HG03159 (cell line): ENCODE measurements at regions not wholly inside any gene's neighbourhood (a gene's known extent, or its start where the extent isn't known, plus 50 kb on each side); places are given as distances from the start of the nearest gene placed in this dataset.
"Not testable (repeated sequence)": the region's sequence is repeated elsewhere in the genome, so short reads cannot be mapped to it uniquely, and the experiment has no call there.

Experiments
- ATAC-seq: cut with Tn5 transposase; IDR thresholded peaks from one replicate; pipeline ENCODE4 v1.9.1; 2021; ENCODE audit warnings: mild to moderate bottlenecking, moderate library complexity; ENCODE audit not compliant: unreplicated experiment

GRCh38 chr10:64374346-64374745 is 853.1 kb downstream of the REEP3 start:
- ATAC-seq, result no peak

- no peak for ATAC-seq
These were observed 855.0 kb downstream of the REEP3 start for GRCh38 chr10:64376167-64376566.

GRCh38 chr10:64379898-64380297 is 858.7 kb downstream of the REEP3 start:
- no peak for ATAC-seq

DNA sequence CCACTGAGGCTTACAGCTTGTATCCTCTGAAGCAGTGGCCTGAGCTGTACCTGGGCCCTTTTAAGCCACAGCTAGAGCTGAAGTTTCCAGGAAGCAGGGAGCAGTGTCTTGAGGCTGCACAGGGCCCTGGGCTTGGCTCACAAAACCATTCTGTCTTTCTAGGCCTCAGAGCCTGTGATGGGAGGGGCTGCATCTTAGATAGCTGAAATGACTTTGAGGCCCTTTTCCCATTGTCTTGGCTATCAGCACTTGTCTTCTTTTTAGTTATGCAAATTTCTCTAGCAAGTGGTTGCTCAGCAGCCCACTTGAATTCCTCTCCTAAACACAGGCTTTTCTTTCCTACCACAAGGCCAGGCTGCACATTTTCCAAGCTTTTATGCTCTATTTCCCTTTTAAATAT is 864.2 kb downstream of the REEP3 start:
- ATAC-seq, result no peak

GRCh38 chr10:64394744-64395143 is 873.5 kb downstream of the REEP3 start:
- ATAC-seq, result no peak

DNA sequence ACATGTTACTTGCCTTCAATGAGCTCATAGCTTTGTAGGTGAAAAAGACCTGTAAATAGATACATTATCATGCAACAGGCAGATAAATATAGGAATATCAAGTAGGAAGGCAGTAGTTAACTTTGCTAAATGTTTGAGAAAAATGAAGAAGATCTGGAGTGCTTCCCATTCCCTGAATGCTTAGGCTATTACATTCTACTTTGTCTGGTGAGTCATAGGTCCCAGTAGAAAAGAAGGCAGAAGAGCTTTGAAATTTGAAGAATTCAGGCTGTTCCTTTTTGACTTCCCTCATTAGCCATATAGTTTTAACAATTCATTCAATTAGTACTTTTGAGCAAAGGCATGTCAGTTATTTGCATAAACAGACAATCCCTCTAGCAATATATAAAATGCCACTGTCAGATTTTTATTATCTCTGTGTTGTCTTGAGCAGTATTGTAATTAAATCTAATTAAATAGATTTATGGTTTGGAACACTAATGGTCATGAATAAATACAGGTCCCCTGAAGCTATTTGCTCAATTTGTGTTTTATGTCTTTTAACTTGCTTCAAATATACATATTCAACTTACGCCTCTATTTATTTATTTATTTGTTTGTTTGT is 875.0 kb downstream of the REEP3 start:
- no peak for ATAC-seq

- ATAC-seq, result no peak
These were observed 875.9 kb downstream of the REEP3 start for GRCh38 chr10:64397125-64397524.

DNA sequence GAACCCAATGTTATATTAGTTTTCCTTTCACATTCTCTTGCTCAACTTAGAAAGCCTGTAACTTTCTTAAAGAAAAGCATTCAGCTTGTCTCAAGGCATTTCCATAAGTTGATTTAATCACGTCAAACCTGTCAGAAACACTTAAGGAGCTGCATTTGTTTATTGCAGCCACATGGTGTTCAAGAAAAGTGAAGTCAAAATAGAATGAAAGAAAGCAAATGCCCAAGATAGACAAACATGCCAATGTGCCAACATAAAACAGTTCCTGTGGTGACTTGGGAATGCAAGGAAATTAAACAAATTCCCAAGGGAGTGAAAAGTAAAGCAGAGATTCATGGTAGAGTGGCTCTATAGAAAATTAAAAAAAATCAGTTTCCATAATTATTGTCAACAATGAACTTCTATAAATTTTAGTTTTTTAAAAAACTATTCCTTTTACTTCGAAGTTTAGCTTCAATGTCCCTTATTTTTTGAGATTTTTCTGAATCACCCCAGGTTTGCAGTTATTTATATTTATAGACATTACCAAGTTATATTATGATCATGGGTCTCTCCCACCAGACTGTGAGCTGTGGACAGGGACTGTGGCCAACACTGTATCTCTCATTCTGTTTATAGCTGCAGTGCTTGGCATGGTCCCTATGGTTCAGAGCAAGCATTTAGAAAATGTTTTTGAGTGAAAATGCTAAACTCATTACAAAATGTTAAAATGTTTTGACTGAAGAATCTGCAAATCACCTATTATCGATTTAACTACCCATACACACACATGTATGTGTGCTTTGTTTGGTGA is 887.4 kb downstream of the REEP3 start:
- ATAC-seq, result no peak

DNA sequence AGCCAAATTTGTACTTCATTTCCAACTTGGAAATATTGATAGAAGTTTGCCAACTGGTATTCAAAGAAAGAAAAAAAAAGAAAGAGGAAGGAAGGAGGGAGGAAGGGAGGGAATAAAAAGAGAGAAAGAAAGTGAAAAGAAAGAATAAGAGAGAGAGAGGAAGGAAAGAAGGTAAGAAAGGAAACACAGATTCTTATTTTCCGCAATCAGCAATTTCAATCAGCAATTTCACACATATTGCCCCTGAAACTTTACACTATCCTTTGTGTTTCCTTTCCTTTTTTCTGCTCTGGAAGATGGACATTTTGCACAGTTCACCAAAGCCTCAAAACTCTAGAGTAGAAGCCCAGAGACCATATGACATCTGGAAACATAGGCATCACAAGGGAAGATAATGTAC is 888.1 kb downstream of the REEP3 start:
- no peak for ATAC-seq

- ATAC-seq, result no peak
These were observed 894.8 kb downstream of the REEP3 start for GRCh38 chr10:64416011-64416410.

GRCh38 chr10:64419461-64419860 is 898.3 kb downstream of the REEP3 start:
- no peak for ATAC-seq

DNA sequence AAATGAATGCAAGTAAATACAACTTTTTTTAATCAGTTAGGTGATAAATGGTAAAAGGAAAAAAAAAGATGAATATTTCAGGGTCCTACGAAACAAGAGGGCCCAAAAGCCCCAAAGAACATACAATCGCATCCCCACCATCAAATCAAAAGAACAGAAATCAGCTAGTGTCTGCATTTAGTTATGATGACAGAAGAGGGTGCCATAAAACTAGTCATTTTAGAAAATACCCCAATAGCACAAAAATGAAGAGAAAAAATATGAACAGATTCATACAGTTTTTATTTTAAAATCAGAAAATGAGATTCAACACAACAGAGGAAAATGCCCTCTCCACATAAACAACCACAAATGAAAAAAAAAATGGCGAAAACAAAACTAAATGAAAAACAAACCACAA is 905.5 kb downstream of the REEP3 start:
- no peak for ATAC-seq

DNA sequence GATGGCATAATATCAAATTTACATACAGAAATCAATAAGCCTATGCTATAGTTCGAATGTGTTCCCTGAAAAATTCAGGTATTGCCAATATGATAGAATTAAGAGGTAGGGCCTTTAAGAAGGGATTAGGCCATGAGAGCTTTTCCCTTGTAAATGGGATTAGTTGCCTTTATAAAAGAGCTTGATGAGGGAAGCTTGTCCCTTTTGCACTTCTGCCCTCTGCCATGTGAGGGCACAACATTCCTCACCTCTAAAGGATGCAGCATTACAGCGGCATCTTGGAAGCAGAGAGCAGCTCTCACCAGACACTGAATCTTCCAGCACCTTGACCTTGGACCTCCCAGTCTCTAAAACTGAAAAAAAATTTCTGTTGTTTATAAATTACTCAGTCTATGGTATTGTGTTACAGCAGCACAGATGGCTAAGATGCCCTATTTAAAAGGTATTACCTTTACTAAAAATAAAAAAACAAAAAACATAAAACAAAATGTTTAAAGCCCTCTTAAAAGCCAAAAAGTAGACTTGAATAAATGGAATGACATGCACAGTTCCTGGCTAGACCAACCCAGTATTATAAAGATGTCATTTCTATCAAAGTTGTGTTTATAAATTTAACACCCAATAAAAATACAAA is 909.6 kb downstream of the REEP3 start:
- no peak for ATAC-seq

GRCh38 chr10:64441872-64442271 is 920.7 kb downstream of the REEP3 start:
- ATAC-seq, result not testable (repeated sequence)

DNA sequence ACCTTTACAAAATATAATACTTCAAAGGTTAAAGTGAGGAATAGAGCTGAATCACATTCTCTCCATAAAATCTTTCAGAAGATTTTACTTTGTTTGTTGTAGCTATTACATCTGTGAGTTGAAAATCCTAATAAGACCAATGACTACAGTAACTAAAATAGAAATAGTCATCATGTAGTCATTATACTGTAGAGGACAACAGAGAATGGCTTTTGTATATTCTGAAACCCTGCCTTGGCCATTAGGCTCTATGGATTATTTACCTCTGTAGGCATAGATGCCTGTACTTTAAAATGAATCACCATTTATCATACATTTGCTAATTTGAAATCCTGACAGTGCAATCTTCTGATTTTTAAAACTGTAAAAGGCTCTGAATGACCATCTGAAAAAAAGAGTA is 923.0 kb downstream of the REEP3 start:
- ATAC-seq, result no peak

DNA sequence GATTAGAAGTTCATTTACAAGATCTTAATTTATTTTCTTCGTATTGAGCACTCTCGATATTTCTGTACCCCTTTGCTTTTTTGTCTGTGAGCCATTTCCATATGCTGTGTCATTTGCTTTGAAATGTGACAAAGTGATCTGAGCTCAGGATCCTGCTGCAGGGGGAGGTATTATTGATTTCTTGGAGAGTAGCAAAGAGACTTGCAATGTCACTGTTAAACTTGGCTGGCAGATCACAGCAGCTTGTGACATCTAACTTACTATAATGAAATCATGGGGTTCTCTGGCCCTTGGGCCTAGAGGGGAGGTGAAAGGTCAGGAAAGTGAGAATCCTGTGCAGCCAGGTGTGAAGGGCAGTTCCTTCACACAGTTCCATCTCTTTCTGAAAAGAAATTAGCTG is 923.4 kb downstream of the REEP3 start:
- ATAC-seq, result no peak

GRCh38 chr10:64449603-64450002 is 928.4 kb downstream of the REEP3 start:
- ATAC-seq, result no peak

- ATAC-seq, result no peak
These were observed 929.1 kb downstream of the REEP3 start for GRCh38 chr10:64450312-64450711.

- no peak for ATAC-seq
These were observed 933.8 kb downstream of the REEP3 start for GRCh38 chr10:64454962-64455361.

- no peak for ATAC-seq
These were observed 937.1 kb downstream of the REEP3 start for GRCh38 chr10:64458306-64458705.

DNA sequence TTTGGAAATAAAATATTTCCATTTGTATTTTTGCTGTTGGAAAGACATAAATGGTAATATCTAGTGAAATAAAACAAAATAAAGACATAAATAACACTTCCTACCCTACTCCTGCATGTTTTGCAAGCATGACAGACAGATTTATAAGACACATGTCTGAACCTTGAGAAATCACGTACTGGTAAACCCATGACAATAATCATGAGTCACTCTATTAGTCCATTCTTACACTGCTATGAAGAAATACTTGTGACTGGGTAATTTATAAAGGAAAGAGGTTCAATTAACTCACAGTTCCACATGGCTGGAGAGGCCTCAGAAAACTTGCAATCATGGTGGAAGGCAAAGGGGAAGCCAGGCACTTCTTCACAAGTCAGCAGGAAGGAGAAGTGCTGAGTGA is 942.2 kb downstream of the REEP3 start:
- ATAC-seq, result no peak

DNA sequence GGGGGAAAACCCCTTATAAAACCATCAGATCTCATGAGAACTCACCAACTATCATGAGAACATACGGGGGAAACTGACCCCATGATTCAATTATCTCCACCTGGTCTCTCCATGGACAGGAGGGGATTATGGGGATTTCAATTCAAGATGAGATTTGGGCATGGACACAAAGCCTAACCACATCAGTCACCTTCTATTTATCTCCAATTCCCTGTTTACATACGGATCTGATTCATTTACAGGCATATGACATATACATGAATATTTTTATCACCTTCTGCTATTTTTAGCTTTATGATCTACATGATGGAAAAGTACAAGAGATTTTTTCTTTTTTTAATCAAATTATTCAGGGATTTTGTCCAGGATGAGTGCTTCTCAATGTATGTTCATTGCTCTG is 944.5 kb downstream of the REEP3 start:
- no peak for ATAC-seq
